Gastrocnemius medialis (tissue), 4 donors: ENCODE measurements at regions not wholly inside any gene's neighbourhood (a gene's known extent, or its start where the extent isn't known, plus 50 kb on each side); places are given as distances from the start of the nearest gene placed in this dataset.

Source experiments
- POLR2A ChIP-seq, 2 donors: fragments of 450-650 bp; IDR thresholded peaks; one replicate each; pipeline ENCODE4 v1.6.1; 2017; ENCODE audit warnings: antibody characterized with exemption in 2 of 2, mild to moderate bottlenecking in 2 of 2, moderate library complexity in 2 of 2
- TF ChIP-seq, protein P1 (sequence below), 5 experiments: fragments of 450-650 bp in 3 of 5; fragments of 200-600 bp in 2 of 5; sonication (generic) in 2 of 5; IDR thresholded peaks in 4 of 5; conservative IDR thresholded peaks in 1 of 5; 1 replicate in 4 of 5; 2 replicates in 1 of 5; pipeline ENCODE4 v1.5.1; 2016 to 2019; ENCODE audit warnings: antibody characterized with exemption in 5 of 5, mild to moderate bottlenecking in 3 of 5, moderate library complexity in 3 of 5

DNA sequence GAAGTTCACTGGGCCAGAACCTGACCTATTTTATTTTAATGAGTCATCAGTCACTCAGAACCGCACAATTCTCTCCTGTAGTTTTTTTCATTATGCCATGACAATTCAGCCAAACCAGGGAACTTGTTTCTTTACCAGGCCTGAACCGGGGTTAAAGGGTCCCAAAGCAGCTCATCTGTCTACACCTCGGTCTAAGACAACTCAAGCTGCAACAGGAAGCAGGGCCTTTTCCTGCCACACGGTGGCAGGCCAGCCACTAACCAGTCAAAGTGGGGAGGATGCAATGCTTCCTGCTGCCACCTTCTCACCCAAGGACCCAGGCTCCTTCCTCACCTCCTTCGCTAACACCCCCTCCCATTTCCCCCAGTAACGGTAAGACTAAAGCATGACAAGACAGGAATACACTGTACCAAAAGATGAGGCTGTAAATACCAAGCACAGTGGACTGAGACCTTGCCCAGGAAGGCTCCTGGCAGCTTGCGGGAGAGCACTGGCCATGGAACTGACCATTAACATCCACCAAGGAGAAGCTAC lies 56.7 kb upstream of the ACKR3 start:
- TF ChIP-seq, protein P1, sequence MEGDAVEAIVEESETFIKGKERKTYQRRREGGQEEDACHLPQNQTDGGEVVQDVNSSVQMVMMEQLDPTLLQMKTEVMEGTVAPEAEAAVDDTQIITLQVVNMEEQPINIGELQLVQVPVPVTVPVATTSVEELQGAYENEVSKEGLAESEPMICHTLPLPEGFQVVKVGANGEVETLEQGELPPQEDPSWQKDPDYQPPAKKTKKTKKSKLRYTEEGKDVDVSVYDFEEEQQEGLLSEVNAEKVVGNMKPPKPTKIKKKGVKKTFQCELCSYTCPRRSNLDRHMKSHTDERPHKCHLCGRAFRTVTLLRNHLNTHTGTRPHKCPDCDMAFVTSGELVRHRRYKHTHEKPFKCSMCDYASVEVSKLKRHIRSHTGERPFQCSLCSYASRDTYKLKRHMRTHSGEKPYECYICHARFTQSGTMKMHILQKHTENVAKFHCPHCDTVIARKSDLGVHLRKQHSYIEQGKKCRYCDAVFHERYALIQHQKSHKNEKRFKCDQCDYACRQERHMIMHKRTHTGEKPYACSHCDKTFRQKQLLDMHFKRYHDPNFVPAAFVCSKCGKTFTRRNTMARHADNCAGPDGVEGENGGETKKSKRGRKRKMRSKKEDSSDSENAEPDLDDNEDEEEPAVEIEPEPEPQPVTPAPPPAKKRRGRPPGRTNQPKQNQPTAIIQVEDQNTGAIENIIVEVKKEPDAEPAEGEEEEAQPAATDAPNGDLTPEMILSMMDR (IDR thresholded peaks at IDR 0.05 in 4 of 5, conservative IDR thresholded peaks at IDR 0.05 in 1 of 5): peak; percentile 68 to 84 (median 82)
- TF ChIP-seq POLR2A (IDR thresholded peaks at IDR 0.05): no peak
